GM18507 (cell line): ENCODE measurements at regions not wholly inside any gene's neighbourhood (a gene's known extent, or its start where the extent isn't known, plus 50 kb on each side); places are given as distances from the start of the nearest gene placed in this dataset.

Experiments
- DNase-seq: peaks from one replicate; pipeline ENCODE4 v3.0.0; 2011; ENCODE audit warnings: low read depth; ENCODE audit not compliant: insufficient read length; ENCODE audit errors: extremely low spot score
- FAIRE-seq: peaks from 2 replicates; lab custom pipeline; 2011; peaks lifted over from hg19 to GRCh38; lab: Jason Lieb, UNC

DNA sequence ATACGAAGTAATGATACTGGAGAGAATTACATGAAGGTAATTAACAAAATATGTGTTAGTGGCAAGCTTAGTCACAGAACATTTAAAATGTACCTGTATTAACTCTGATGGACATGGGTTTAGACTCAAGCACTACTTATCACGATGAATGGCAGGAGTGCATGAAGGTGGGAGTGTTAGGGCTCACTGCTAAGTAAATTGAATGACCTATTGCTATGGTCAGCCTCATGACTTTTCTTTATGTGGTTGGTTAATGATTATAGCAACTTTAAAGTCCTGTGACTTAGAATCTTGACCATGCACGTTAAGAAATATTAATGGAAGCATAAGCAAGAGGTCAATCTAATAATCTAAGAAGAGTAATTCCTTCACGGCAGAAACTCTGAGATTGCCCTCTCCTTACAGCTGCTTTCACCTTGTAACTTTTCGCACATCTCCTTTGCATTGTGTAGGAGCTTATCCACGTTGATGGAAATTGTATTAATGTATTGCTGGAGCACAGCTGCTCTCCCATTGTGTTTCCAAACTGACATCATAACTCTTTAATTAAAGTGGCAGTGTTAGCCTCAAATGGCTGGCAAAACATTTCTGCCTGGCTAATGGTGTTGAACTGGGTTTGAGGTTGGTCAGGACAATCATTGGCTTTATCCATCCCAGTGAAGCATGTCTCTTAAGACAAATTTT, 114.5 kb downstream of the RXFP2 start:
- FAIRE-seq (no peak), DNase-seq (no peak)

DNA sequence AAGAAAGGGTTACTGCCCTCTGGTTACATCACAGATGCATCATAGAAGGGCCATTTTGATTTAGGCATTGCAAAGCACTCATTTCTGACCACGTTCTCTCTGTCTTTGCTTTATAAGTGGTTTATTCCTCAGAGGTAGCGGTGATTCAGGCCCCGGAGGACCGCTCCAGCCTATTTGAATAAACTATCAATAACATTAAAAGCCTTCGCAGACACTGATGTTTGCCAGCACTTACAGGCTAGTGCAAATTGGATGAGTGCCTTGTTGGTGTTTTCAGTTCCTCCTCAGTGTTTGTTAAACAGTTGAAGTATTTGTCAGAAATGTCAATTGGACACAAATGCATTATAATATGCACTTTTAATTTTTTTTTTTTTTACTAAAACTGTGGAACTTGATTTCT, 120.2 kb downstream of the RXFP2 start:
- FAIRE-seq (no peak), DNase-seq (no peak)

DNA sequence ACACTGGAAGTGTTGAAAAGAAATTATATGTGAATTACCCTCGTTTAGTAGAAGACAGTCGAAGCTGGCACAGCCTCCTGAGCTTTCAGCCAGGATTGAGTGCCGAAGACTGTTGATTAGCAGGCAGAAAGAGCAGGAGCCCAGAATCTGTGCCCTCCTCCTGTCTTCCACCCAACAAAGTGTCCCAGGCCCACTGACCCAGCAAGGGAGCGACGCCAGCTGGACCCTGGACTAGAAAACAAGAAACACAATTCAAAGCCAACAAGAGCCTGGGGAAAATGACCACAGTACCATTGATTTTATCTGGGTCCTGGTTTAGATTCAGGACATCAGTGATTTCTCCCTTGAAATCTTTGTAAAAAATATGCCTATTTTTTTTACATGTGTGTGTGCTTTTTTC, 120.7 kb downstream of the RXFP2 start:
- FAIRE-seq: no peak

DNA sequence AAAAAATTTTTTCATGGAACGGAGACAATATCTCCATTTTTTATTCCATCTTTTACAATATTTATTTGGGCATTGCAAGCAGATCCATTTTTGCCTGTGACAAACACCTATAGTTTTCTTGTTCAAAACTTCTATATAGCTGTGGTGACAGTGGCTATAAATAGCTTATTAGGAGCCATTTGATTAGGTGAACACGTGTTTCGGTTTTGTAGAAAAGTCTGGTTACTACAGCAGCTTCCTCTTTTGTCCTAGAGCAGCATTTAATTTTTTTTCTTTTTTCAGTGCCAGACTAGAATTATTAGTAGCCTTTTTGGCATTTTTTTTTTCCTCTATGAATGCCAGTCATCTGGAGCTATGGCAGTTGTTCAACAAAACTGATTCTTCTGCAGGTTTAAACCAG, 123.5 kb downstream of the RXFP2 start:
- FAIRE-seq: no peak
- no peak for DNase-seq

More for the DNA sequence above, 120.7 kb downstream of the RXFP2 start:
- no peak for DNase-seq

DNA sequence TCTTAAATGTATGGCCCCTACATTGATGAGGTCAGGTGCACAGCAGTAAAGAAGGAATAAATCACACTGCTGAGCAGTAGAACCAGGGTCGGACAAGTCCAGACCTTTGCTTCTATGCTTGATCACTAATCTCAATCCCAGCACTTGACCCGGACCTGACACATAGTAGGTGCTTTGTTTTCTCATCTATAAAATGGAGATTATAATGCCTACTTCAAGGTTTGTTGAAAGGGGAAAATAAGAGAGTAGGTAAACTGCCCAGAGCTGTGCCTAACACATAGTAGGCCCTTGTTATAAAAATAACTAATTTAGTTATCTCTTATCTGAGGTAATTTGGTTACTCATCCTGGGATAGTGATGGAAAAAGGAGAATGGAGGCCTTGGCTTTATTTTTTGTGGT, 125.0 kb downstream of the RXFP2 start:
- FAIRE-seq: no peak
- no peak for DNase-seq

DNA sequence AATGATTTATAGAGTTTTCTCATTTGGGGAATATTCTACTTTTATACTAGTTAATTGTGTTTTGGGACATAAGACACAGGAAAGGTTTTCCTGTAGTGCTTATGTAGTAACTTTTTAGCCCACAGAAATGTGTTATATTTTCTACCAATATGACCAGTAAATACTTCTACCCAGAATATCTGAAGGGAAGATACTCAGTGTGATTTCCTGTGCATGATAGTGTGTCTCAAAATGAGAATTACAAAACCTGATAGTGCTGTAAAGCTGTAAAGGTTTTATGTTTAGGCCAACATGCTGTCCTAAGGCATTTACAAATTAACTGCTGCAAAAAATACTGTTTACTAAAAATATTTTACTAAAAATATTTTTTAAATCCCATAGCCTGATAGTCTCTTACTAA, 126.8 kb downstream of the RXFP2 start:
- DNase-seq (no peak), FAIRE-seq (no peak)

DNA sequence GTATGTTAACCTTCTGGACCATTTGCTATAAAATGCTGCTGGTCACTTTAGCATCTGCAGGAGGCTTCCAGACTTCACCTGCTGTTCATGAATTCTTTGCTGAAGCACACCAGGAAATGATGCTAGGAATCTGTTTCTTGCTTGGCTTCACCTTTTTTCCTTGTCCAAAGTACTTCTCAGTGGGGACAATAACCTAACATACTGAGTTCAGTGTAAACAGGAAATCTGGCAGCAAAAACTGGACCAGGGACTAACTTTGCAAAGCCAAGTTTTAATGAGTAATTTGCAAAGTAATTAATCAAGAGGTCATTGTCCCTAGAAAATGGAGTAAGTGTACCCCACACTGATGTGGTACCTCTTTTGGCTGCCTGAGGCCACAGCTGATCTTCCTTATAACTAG, 128.4 kb downstream of the RXFP2 start:
- DNase-seq: no peak
- FAIRE-seq: no peak

DNA sequence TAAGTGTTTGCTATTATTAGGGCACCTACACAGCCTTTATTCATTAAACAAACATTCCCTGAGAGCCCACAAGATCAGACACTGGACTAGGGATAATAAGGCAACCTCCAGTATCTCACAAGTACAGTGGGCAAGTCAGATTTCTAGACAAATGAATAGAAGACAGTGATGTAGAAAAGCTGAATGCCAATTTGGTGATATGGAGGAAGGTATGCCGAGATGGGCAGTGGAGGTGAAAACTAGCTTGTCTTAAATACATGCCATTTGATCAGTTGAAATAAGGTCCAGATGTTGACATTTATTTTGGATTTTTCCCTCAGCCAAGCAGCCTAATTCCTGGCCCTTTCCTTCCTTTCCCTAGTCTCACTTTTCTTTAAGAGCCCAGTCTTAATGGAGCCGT, 130.3 kb downstream of the RXFP2 start:
- FAIRE-seq (no peak), DNase-seq (no peak)

DNA sequence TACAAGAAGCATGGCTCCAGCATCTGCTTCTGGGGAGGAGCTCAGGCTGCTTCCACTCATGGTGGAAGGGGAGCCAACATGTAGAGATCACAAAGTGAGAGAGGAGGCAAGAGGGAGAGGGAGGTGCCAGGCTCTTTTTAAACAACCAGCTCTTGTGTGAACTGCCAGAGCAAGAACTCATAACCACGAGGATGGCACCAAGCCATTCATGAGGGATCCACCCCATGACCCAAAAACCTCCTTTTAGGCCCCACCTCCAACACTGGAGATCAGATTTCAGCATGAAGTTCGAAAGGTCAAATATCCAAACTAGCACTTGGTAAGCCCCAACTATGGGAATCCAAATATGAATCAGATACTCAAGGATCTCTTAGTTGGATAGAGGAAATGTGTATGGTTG, 131.2 kb downstream of the RXFP2 start:
- DNase-seq (no peak), FAIRE-seq (no peak)

DNA sequence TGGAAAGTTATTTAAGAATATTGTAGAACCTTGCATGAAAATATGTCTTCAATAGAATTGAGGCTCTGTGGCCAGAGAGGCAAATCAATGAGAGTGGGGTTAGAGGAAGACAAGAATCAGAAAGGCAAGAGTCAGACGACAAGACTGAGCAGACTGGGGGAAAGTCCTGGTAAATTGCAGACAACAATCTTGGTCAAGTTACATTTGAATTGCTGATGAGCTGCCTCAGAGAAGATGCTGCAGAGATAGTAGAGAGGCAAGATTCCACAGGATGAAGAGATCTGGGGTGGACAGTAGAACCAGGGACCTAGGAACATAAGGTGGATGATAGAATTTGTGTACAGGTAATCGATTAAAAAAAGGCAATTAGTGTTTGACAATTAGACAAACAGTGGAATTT, 133.8 kb downstream of the RXFP2 start:
- FAIRE-seq (no peak), DNase-seq (no peak)

DNA sequence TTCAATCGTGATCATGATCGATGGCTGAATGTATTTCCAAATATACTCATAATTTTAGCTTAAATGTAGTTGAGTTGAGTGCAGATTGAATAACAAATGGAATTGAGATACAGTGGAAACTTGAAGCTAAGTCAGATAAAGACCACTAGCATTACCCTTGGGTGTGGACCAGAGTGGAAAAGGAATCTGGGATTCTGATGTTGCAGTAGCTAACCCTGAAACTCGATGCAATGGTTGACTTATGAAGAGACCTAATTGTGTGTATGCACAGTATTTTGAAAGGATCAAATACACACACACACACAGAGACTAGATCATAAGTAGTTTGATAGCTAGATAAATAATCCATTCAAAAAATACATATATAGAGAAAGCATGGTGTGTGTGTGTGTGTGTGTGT, 135.8 kb downstream of the RXFP2 start:
- FAIRE-seq (no peak), DNase-seq (no peak)

DNA sequence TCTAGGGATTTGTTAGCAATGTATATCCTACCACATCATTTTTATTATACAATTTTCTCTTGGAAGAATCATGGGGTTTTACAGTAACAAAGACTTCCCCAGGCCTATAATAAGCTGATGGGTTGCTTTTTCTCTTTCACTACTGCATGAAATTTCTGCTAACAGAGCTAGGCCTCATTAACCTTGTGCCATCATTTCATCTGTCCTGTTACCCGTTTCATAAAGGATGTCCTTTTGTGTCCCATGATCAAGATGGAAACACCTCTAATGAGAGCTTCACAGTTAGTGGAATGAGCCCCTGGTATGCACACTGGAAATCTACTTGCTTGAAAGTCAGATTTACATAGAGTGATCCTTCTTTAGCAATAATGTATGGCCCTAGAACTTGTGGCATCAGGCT, 138.7 kb downstream of the RXFP2 start:
- DNase-seq (no peak), FAIRE-seq (no peak)

DNA sequence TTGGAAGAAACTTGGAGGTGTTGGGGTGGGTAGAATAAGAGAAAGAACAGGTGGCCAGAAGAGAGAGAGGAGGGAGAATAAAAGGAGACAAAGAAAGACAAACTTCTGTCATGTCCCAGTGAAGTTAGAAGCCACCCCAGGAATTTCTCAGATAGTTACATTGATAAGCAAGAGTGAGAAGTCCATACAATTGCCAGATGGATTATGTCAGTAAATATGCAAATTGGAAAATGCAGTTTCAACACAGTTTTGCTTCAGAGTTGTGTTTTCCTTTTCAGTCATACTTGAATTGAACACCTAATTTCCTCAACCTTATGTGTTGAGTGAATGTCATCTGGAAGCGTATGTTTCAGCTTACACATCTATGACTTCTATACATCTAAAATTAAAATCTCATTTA, 139.2 kb downstream of the RXFP2 start:
- FAIRE-seq (peak; percentile 12), DNase-seq (no peak)

DNA sequence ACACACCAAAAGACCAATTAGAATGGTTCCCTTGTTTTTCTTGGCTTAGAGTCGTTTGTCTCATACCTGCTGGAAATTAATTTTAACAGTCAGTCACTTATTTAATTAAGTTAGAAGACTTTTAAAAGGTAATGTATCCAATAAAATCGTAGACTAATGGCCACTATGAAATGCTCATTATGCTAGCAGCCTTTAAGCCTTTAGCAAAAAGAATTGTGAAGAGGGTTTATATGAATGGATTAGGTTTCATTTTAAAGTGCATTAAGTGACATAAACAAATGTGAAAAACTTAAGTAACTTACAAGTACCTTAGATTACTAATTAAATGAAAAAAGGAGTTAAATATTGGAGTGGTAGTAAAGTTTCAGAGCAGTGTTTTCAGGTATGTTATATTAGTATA, 139.6 kb downstream of the RXFP2 start:
- DNase-seq (no peak), FAIRE-seq (no peak)

DNA sequence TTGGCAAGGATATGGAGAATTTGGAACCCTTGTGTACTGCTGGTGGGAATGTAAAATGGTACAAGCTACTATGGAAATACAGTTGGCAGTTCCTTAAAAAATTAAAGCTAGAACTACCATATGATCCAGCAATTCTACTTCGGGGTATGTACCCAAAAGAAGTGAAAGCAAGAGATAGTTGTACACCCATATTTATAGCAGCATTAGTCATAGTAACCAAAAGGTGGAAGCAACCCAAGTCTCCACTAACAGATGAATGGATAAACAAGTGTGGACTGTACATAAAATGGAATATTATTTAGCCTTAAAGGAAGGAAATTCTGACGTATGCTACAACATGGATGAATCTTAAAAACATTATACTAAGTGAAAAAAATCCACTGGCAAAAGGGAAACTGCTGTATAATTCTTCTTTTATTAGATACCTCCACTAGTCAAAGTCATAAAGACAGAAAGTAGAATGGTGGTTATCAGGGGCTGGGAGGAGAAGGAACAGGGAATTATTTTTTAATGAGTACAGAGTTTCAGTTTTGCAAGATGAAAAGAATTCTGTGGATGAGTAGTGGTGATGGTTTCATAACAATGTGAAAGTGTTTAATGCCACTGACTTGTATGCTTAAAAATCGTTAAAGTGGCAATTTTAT, 141.6 kb downstream of the RXFP2 start:
- no peak for DNase-seq
- FAIRE-seq: peak; percentile 12

DNA sequence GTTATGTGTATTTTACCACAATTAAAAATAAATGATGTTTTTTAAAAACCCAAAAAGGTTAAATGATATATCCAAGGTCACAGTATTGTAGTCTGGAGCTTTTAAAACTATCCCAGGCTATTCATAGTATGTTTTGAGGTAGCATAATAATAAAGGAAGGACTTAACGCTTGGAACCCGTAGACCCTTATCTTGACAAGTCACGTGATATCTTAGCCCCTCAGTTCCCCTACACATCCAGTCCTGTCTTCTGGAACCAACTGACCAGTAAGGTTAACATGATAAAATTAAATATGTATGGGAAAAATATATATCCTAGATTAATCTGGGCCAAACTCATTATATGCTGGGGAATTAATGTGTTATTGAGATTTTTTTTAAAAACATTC, 142.2 kb downstream of the RXFP2 start:
- DNase-seq: no peak
- FAIRE-seq: no peak

DNA sequence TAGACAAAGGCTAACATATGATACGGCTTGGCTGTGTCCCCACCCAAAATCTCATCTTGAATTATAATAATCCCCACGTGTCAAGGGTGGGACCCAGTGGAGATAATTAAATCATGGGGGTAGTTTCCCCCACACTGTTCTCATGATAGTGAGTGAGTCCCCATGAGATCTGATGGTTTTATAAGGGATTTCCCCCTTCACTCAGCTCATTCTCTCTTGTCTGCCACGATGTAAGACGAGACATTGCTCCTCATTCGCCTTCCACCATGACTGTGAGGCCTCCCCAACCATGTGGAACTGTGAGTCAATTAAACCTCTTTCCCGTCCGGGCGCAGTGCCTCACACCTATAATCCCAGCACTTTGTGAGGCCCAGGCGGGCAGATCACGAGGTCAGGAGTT, 143.5 kb downstream of the RXFP2 start:
- DNase-seq: no peak
- no peak for FAIRE-seq

DNA sequence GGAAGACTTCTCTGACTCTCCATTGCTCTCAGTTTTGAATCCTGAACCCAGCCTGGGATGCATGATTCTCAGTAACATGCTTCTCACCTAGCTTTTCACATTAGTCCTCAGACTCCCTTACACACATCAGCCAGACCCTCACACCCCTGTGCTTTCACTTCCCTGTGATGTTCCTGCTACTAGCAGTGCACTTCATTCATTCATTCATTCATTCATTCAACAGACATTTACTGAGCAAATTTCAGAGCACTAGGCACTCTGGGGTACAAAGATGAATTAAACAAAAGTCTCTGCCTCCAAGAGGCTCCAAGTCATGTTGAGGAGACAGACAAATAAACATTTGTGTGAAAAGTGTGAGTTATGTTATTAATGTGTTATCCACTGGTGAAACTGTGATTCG, 145.2 kb downstream of the RXFP2 start:
- FAIRE-seq (no peak), DNase-seq (no peak)

DNA sequence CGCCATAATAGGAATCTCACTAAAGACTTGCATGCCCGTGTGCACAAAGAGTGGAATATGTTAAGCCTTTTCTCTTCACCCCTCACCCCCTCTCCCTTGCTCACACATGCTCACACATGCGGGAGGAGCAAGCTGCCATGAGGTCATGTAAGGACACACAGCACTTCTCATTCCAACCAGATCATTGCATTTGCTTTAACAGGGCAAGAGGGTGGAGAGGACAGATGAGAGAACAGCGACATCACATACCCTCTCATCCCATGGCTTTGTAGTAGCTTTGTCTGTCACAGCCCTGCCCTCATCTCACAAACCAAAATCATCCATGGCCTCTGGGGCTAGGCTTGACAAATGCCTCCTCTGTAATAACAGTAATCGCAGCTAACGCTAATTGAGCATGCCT, 145.6 kb upstream of the FRY start:
- no peak for FAIRE-seq
- DNase-seq: no peak

DNA sequence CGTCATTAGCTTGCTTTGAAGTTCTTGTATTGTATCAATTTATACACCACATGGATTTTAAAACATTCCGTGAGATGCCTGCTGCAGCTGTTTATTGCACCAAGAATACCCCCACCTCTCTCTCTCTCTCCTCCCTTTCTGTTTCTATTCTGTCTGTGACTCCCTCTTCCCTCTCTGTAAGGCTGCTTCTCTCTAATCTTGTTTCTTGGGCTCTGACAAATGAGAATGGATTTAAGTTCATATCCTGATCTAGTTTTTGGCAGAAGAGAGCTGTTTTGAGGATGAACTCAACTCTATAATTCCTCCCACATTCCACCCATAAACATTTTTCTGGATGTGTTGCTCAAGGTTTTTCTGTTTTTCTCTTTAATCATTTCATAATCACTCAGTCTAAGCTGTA, 144.3 kb upstream of the FRY start:
- no peak for DNase-seq
- FAIRE-seq: no peak

DNA sequence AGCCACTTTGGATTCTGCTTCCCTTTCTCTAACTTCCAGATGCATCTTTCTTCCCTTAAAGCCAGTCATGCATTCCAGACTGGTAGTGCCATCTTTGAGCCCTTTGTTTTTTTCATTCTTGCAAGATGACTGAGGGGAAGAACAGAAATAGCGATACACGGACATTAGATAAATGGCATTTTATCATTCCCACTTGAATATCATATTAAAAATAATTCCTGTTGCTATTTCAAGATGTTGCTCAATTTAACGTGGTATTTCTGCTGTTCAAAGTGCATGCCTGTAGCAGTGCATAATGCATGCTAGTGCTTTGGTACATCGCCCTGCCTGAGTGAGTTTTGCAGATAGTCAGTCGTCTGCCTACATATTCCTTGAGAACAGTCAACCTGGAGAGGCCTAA, 140.6 kb upstream of the FRY start:
- FAIRE-seq: no peak
- DNase-seq: no peak

DNA sequence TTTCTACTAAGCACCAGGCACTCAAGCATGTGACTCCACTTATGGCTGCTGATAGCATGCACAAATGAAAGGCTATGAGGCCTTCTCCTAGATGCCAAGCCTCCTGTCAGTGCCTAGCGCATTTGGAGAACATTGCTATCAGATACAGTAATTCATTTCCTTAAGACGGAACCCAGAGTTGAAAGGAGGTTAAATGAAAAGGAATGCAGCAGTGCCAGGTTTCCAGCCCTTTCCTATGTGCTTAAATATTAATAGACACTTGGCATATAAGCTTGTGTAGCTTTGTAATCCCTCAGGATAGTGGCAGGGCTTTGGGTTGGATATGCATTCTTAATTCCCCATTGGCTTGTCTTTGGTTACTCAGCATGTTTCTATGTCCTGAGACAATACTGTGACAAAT, 140.1 kb upstream of the FRY start:
- FAIRE-seq: no peak
- no peak for DNase-seq
